DND-41 (cell line): ENCODE measurements at regions not wholly inside any gene's neighbourhood (a gene's known extent, or its start where the extent isn't known, plus 50 kb on each side); places are given as distances from the start of the nearest gene placed in this dataset.

Experiments used
- CTCF ChIP-seq: IDR thresholded peaks from 2 replicates; pipeline ENCODE4 v1.5.1; 2012; ENCODE audit warnings: borderline replicate concordance, low read length, moderate library complexity, mild to moderate bottlenecking; ENCODE audit not compliant: poor library complexity, severe bottlenecking; ENCODE audit errors: extremely low read depth
- EZH2 ChIP-seq: IDR thresholded peaks from 3 replicates; pipeline ENCODE4 v1.6.1; 2012; ENCODE audit warnings: borderline replicate concordance, low read depth, mild to moderate bottlenecking, moderate library complexity, low read length, inconsistent platforms; ENCODE audit not compliant: severe bottlenecking

- TF ChIP-seq CTCF (no peak), EZH2 (no peak)
Observed at GRCh38 chr2:133972297-133972696, 281.6 kb upstream of the MGAT5 start.
